ENCODE measurements at regions not wholly inside any gene's neighbourhood (a gene's known extent, or its start where the extent isn't known, plus 50 kb on each side); places are given as distances from the start of the nearest gene placed in this dataset.
"Not testable (repeated sequence)": the region's sequence is repeated elsewhere in the genome, so short reads cannot be mapped to it uniquely, and the experiment has no call there.

DNA sequence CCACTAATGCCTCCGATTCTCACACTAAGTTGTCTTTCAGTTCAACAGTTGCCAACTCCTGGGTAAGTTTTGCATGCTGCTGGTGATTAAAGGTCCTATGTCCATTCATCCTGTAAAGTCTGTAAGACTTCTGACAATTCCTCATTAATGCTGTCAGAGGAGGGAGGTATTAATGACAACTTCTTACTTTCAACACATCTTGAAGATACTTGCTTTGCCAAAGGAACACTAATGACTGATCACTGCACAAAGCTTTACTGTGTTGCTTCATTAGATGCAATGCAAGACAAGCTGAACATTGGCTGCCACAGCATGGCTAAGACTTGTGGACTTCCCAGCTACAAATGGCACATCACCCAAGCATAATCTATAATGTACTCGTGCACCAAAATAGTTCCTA, 114.6 kb upstream of the PRDX6 start:
- intact Hi-C loops (cut with DNase I; ENCODE audit: low total_unique reads) = no loop called here
- no peaks in the 10 kb centered on the region for H3K9me3 ChIP-seq
- H3K36me3 ChIP-seq = no peaks in the 10 kb centered on the region
- H3K27me3 ChIP-seq = no peaks in the 10 kb centered on the region
- TF ChIP-seq, protein P1, sequence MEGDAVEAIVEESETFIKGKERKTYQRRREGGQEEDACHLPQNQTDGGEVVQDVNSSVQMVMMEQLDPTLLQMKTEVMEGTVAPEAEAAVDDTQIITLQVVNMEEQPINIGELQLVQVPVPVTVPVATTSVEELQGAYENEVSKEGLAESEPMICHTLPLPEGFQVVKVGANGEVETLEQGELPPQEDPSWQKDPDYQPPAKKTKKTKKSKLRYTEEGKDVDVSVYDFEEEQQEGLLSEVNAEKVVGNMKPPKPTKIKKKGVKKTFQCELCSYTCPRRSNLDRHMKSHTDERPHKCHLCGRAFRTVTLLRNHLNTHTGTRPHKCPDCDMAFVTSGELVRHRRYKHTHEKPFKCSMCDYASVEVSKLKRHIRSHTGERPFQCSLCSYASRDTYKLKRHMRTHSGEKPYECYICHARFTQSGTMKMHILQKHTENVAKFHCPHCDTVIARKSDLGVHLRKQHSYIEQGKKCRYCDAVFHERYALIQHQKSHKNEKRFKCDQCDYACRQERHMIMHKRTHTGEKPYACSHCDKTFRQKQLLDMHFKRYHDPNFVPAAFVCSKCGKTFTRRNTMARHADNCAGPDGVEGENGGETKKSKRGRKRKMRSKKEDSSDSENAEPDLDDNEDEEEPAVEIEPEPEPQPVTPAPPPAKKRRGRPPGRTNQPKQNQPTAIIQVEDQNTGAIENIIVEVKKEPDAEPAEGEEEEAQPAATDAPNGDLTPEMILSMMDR (IDR thresholded peaks at IDR 0.05) = no peak
- TF ChIP-seq POLR2AphosphoS5 (IDR thresholded peaks at IDR 0.05) (no peak), POLR2A (IDR thresholded peaks at IDR 0.05) (no peak)
- H3K27ac ChIP-seq = no peak overlapping the region
- no peak for DNase-seq (ENCODE audit: low spot score in 2 of 2)
- H3K4me1 ChIP-seq = no peaks in the 10 kb centered on the region
- H3K4me3 ChIP-seq = no peak overlapping the region

DNA sequence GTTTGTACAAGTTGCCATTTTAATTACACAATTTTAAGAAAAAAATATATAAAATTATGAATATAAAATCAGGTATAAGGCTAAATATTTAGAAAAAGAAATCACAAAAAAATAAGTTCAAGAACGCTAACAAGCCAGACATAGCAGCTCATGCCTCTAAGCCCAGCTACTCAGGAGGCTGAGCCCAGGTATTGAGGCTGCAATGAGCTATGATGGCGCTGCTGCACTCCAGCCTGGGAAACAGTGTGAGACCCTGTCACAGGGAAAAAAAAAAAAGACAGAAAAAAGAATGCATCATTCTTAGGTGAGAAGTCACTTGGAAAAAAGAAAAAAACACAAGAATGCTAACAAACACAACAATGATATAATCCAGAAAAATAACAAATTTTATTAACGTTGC, 112.3 kb upstream of the PRDX6 start:
- H3K4me3 ChIP-seq = no peak overlapping the region
- peaks cover 0 to 11% of the 10 kb centered on the region in 2 donors for H3K9me3 ChIP-seq
- no peaks in the 10 kb centered on the region for H3K27me3 ChIP-seq
- H3K4me1 ChIP-seq = no peaks in the 10 kb centered on the region
- H3K27ac ChIP-seq = no peak overlapping the region
- no peak for TF ChIP-seq POLR2AphosphoS5 (IDR thresholded peaks at IDR 0.05)
- TF ChIP-seq POLR2A (IDR thresholded peaks at IDR 0.05) = no peak
- TF ChIP-seq, protein P1 (IDR thresholded peaks at IDR 0.05) = no peak
- H3K36me3 ChIP-seq = no peaks in the 10 kb centered on the region
- intact Hi-C loops (cut with DNase I; ENCODE audit: low total_unique reads) = loop anchor here (5.0 kb wide), 1 partner anchor 1218 kb away; no protein-coding TSS in a partner anchor
- no peak for DNase-seq (ENCODE audit: low spot score in 2 of 2)

DNA sequence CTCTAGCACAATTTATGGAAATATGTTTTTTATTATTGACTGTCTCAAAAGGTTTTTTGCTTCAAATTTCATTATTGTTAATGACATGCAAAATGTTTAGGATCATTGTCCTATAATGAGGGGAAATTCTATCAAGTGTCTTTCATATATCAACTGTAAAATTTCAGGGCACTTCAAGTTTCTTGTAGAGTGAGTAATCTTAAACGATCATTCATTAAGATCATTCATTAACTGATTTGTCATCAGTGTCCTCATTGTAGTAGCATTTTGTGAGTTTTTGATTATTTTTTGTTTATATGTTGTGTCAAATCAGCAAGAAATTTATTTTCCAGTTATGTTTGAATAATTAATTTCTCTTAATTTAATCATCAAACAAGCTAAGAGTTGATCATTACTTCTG, 111.8 kb upstream of the PRDX6 start:
- no peak overlapping the region for H3K27ac ChIP-seq
- DNase-seq (ENCODE audit: low spot score in 2 of 2) = no peak
- no peak overlapping the region for H3K4me3 ChIP-seq
- no peaks in the 10 kb centered on the region for H3K27me3 ChIP-seq
- peaks cover 0 to 11% of the 10 kb centered on the region in 2 donors for H3K9me3 ChIP-seq
- H3K36me3 ChIP-seq = no peaks in the 10 kb centered on the region
- intact Hi-C loops (cut with DNase I; ENCODE audit: low total_unique reads) = loop anchor here (5.0 kb wide), 1 partner anchor 1218 kb away; no protein-coding TSS in a partner anchor
- no peaks in the 10 kb centered on the region for H3K4me1 ChIP-seq
- TF ChIP-seq, protein P1 (IDR thresholded peaks at IDR 0.05) = no peak
- TF ChIP-seq POLR2A (IDR thresholded peaks at IDR 0.05) (no peak), POLR2AphosphoS5 (IDR thresholded peaks at IDR 0.05) (no peak)

DNA sequence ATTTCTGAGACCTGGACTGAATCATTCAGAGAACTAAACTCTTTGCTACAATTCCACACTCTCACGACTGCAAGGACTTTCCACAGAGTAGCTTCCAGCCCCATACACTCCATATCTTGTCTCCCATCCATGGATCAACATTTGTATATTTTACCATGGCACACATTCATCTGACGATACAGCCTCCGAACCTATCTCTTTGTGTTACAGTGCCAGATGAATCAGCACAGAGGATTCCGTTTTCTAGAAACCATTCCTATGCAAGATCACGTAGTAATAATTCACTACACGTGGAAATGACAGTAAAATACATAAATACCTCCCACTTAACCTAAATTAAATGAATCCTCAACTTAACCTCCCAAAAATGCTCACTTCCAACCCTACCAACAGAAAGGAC, 110.0 kb upstream of the PRDX6 start:
- Histone ChIP-seq H3K36me3 (no peaks in the 10 kb centered on the region), H3K4me3 (no peak overlapping the region), H3K9me3 (peaks cover 0 to 11% of the 10 kb centered on the region in 2 donors), H3K27ac (no peak overlapping the region), H3K4me1 (no peaks in the 10 kb centered on the region), H3K27me3 (no peaks in the 10 kb centered on the region)
- DNase-seq (ENCODE audit: low spot score in 2 of 2) = no peak
- intact Hi-C loops (cut with DNase I; ENCODE audit: low total_unique reads) = loop anchor here (5.0 kb wide), 1 partner anchor 1220 kb away; no protein-coding TSS in a partner anchor
- TF ChIP-seq, protein P1 (IDR thresholded peaks at IDR 0.05) = no peak
- TF ChIP-seq POLR2AphosphoS5 (IDR thresholded peaks at IDR 0.05) (no peak), POLR2A (IDR thresholded peaks at IDR 0.05) (no peak)

DNA sequence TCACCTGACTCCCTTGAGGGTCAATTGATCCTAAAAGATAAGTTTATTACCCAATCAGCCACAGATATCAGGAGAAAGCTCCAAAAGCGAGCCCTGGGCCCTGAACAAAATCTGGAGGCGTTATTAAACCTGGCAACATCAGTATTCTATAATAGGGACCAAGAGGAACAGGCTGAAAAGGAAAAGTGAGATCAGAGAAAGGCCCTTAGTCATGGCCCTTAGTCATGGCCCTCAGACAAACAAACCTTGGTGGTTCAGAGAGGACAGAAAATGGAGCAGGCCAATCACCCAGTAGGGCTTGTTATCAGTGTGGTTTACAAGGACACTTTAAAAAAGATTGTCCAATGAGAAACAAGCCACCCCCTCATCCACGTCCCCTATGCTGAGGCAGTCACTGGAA, 106.5 kb upstream of the PRDX6 start:
- intact Hi-C loops (cut with DNase I; ENCODE audit: low total_unique reads); DNase-seq (ENCODE audit: low spot score in 2 of 2); H3K36me3 ChIP-seq; H3K27me3 ChIP-seq; H3K27ac ChIP-seq; H3K4me3 ChIP-seq; H3K4me1 ChIP-seq: not testable (repeated sequence)
- peaks cover 4 to 19% of the 10 kb centered on the region in 2 donors for H3K9me3 ChIP-seq

DNA sequence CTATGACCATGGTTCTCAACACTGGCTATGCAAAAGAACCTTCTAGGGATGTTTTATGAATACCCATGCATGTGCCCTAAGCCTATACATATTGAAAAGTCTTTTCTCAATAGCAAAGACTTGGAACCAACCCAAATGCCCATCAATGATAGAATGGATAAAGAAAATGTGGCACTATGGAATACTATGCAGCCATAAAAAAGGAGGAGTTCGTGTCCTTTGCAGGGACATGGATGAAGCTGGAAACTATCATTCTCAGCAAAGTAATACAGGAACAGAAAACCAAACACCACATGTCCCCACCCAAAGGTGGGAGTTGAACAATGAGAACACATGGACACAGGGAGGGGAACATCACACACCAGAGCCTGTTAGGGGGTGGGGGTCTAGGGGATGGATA, 101.1 kb upstream of the PRDX6 start:
- H3K4me3 ChIP-seq; intact Hi-C loops (cut with DNase I; ENCODE audit: low total_unique reads): not testable (repeated sequence)
- peaks cover 9 to 19% of the 10 kb centered on the region in 2 donors for H3K9me3 ChIP-seq

More for the DNA sequence above, 101.1 kb upstream of the PRDX6 start:
- H3K36me3 ChIP-seq; H3K27me3 ChIP-seq; DNase-seq (ENCODE audit: low spot score in 2 of 2); H3K27ac ChIP-seq; H3K4me1 ChIP-seq: not testable (repeated sequence)
